Mammary epithelial cell (primary cell): ENCODE measurements at regions not wholly inside any gene's neighbourhood (a gene's known extent, or its start where the extent isn't known, plus 50 kb on each side); places are given as distances from the start of the nearest gene placed in this dataset.

Source experiments
- EZH2 ChIP-seq: IDR thresholded peaks from 2 replicates; pipeline ENCODE4 v1.6.1; 2012; ENCODE audit warnings: low read length, inconsistent platforms, borderline replicate concordance
- TF ChIP-seq, protein P1 (sequence below), 2 donors: IDR thresholded peaks in 1 of 2; conservative IDR thresholded peaks in 1 of 2; 2 replicates each; pipeline ENCODE4 v1.5.1; 2011 to 2012; ENCODE audit warnings: inconsistent platforms in 2 of 2, low read length in 2 of 2, mild to moderate bottlenecking in 2 of 2, control low read depth in 1 of 2, low read depth in 1 of 2; ENCODE audit not compliant: insufficient read depth in 1 of 2; ENCODE audit errors: extremely low read depth in 1 of 2

DNA sequence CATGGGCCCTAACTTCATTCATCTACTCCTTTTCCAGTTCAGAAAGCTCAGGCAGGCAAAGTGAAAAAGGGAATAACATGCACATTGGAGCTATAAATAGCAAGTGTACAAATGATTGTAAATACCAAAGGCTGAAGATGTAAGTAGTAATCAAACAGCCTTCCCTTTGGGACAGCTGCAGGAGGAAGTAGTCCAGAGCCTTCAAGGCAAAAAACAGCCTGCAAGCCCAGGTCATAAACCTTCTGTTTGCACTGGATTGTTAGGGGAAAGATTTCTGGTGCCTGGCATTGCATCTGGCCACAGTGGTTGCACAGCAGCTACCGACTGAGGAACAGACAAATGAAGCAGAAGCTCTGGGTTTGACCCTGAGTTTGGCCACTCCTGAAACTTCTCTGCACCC is 98.6 kb upstream of the PMFBP1 start:
- TF ChIP-seq EZH2 = no peak
- TF ChIP-seq, protein P1, sequence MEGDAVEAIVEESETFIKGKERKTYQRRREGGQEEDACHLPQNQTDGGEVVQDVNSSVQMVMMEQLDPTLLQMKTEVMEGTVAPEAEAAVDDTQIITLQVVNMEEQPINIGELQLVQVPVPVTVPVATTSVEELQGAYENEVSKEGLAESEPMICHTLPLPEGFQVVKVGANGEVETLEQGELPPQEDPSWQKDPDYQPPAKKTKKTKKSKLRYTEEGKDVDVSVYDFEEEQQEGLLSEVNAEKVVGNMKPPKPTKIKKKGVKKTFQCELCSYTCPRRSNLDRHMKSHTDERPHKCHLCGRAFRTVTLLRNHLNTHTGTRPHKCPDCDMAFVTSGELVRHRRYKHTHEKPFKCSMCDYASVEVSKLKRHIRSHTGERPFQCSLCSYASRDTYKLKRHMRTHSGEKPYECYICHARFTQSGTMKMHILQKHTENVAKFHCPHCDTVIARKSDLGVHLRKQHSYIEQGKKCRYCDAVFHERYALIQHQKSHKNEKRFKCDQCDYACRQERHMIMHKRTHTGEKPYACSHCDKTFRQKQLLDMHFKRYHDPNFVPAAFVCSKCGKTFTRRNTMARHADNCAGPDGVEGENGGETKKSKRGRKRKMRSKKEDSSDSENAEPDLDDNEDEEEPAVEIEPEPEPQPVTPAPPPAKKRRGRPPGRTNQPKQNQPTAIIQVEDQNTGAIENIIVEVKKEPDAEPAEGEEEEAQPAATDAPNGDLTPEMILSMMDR (conservative IDR thresholded peaks at IDR 0.05 in 1 of 2, IDR thresholded peaks at IDR 0.05 in 1 of 2; ENCODE audit: extremely low read depth in 1 of 2, insufficient read depth in 1 of 2, low read depth in 1 of 2, low read length in 2 of 2) = no peak
